AG09319 (cell line): ENCODE measurements at regions not wholly inside any gene's neighbourhood (a gene's known extent, or its start where the extent isn't known, plus 50 kb on each side); places are given as distances from the start of the nearest gene placed in this dataset.

Experiments
- DNase-seq: peaks from one replicate; pipeline ENCODE4 v3.0.0-alpha.2; 2010; ENCODE audit warnings: low read depth; ENCODE audit errors: extremely low read depth
- CTCF ChIP-seq: IDR thresholded peaks from 2 replicates; pipeline ENCODE4 v1.5.1; 2011; ENCODE audit warnings: low read depth, mild to moderate bottlenecking, inconsistent platforms, low read length, moderate library complexity

GRCh38 chr7:25854608-25855497 lies 297.1 kb upstream of the NFE2L3 start:
- peak; percentile 98 for DNase-seq
- TF ChIP-seq CTCF, result peak; percentile 80

DNA sequence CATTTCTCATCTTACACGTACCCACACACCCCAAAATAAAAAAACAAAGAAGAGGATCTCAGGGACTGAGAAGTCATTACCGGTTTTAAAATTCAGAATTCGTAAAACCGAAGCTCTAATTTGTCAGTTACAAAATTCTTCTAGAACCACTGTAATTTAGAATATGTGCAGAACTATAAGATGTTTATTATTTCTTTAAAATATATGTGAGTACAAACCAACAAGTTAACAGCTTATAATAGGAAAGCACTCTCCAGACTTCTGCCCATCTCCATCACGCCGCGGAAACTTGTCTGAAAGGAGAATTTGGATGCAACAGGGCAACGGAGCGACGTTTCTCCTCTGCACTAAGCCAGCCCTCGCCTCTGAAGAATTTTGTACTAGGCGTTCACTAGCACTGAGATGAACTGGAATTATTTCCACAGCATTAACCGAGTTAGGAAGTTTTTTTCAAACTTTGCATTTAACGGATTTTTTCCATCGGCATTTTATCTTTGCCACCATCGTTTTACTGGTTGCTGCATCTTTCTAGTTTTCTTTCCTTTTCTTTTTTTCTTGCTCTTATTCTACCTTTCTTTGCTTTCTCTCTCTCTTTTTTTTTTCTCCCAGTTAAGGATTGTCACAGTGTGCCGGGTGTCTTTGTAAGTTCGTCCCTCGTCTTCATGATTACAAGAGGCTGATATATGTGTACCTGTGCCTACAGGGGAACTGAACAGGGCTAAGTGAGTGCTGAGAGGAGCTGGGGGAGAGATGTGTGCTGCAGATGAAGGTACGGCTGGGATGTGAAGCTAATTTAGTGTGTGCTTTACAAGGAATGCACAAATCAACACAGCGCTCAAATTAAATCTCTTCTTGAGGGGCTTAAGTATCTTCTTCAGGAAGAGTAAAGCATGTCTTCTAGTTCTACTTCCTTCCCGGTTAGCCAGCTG lies 295.9 kb upstream of the NFE2L3 start:
- no peak for TF ChIP-seq CTCF

GRCh38 chr7:25857376-25858067 lies 294.5 kb upstream of the NFE2L3 start:
- peak; percentile 57 for DNase-seq
- no peak for TF ChIP-seq CTCF

More for the DNA sequence above, 295.9 kb upstream of the NFE2L3 start:
- no peak for DNase-seq

DNA sequence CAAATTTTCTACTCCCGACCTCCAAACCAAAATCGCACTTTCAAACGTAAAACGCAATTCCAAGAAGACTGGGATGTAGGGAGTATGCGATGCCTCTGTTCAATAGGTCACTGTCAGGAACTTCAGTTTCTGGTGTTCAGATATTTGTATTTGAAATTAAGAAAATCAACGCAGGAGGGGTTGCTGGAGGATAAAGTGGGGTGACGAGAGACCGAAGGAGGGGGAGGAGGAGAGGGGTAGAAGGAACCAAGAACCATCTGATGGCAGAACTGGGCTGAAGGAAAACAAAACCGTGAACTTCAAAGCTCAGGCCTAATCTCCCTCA lies 293.8 kb upstream of the NFE2L3 start:
- no peak for DNase-seq
- no peak for TF ChIP-seq CTCF

DNA sequence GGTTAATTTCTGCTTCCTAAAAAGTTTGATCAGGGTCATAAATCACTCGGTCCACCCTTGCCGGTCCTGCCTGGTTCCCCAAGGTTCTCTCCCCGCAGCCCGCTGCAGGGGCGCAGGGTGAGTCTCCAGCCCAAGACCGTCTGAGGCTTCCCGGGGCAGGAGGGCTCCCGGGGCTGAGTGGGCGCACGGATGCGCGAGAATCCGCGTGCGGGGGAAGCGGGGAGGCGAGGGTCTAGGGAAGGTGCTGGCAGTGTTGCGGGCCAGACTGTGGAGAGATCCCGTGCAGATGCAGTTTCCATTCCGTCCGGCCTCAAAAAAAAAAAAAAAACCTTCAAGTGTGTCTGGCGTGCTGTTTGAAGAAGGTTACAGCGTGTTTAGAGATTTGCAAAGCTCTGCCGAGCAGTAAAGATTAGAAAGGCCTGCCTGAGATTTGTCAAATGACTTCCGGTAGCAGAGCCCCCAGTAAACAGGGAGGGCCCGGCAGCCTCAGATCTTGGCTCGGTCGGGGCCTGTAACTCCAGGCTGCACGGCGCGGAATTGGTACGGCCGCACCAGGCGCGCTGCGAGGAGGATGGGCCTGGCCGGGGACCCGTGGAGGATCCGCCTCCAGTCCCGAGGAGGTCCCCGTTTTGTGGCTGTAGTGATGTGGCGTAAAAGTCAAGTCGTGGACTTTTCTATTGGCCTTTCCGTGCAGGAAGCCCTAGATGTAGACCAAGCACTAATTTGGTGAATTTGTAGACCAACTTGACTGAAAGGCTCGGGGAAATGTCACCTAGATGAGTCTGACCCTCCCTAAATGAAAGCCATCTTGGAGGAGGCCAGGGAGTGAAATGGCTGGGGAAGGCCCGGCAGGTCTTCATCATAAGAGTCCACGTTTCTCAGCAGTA lies 293.2 kb upstream of the NFE2L3 start:
- no peak for DNase-seq
- TF ChIP-seq CTCF, result no peak

DNA sequence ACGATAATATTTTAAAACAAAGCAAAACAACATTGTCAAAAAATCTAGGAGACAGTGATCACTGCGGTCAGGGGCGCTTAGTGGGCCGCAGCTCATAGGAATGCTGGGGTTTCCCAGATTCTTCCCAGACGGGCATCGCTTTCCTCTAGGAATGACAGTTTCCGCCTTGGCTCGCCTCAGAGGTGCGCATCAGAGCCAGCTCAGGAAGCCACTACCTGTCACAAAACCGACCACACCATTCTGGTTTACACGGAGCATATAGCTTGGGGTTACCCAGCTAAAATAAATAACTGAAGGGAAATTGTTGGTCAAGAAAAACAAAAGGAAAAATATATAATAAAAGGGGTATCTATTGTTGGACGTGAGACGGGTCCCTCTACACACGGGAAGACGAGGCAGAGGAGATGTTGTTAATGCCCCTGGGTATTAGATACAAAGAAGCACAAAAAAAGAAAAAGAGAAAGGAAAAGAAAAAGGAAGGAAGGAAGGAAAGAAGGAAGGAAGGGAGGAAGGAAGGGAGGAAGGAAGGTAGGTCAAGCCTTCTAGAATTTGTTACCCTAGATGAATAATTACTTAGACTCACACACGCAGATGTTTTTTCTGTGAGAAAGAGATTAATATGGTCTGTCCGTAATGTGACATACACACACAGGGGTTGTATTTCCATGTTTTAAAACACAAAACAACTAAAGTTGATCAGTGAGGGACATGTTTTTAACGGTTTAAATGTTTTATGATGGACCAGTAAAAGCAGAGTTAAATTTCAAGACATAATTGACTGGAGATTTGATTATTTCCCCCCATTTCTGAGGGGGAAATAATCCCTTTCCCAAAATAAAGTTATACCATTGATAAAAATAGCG lies 292.4 kb upstream of the NFE2L3 start:
- DNase-seq, result no peak
- TF ChIP-seq CTCF, result no peak
